K562 (cell line): ENCODE measurements at regions not wholly inside any gene's neighbourhood (a gene's known extent, or its start where the extent isn't known, plus 50 kb on each side); places are given as distances from the start of the nearest gene placed in this dataset.
A peak's percentile ranks its signal among the peaks of the same experiment; 100 is the strongest.

ENCODE experiments used
- ATAC-seq: fragments of 200-7000 bp; cut with Tn5 transposase; 3 replicates; pipeline ENCODE4 v1.9.1; 2020; ENCODE audit warnings: moderate library complexity
- BruUV-seq: library from RNA; stranded (reverse); fragments of 400-500 nt; replicated peaks from 2 replicates; lab custom pipeline; 2021; lab: Mats Ljungman, UMichigan
- CTCF ChIA-PET: fragments of 300-600 bp; formaldehyde crosslinking; extraction: SDS; loops from one replicate; lab custom pipeline; 2021; ENCODE audit warnings: low intra/inter-chr PET ratio; lab: Yijun Ruan, JAX
- POLR2A ChIA-PET: fragments of 300-600, 350-650 bp; sonication (Branson Sonifier 250); formaldehyde crosslinking; extraction: SDS; loops from one replicate; lab custom pipeline; 2021; ENCODE audit warnings: antibody characterized with exemption, inconsistent platforms; lab: Yijun Ruan, JAX
- DNase-seq, 4 experiments: peaks; one replicate each; pipeline versions ENCODE4 v3.0.0 to v3.0.0-alpha.2; 2011 to 2018; ENCODE audit warnings: low spot score in 3 of 4, mixed read lengths in 3 of 4; ENCODE audit errors: extremely low read depth in 1 of 4
- FAIRE-seq: peaks from 2 replicates; lab custom pipeline; 2011; peaks lifted over from hg19 to GRCh38; lab: Jason Lieb, UNC
- H2AFZ ChIP-seq: 2 replicates; pipeline ENCODE4 v1.6.0; 2011; ENCODE audit warnings: low read depth, low read length, control low read depth, inconsistent platforms
- H3K27ac ChIP-seq: fragments of 200-600 bp; 3 replicates; pipeline ENCODE4 v1.8.0; 2011; ENCODE audit warnings: low read depth, mild to moderate bottlenecking, control low read depth, inconsistent platforms, low read length, moderate library complexity, mixed read lengths; ENCODE audit errors: extremely low read depth
- H3K27me3 ChIP-seq, 2 experiments: fragments of 300-600 bp in 1 of 2; 2 replicates in 1 of 2; 3 replicates in 1 of 2; pipeline versions ENCODE4 v1.6.0 to v1.8.0; 2011; ENCODE audit warnings: inconsistent platforms in 2 of 2, low read length in 2 of 2, mild to moderate bottlenecking in 1 of 2, mixed read lengths in 1 of 2, moderate library complexity in 1 of 2; ENCODE audit not compliant: control insufficient read depth in 2 of 2, insufficient read depth in 2 of 2
- H3K36me3 ChIP-seq: fragments of 300-600 bp; 3 replicates; pipeline ENCODE4 v1.8.0; 2011; ENCODE audit warnings: mild to moderate bottlenecking, low read length, inconsistent platforms; ENCODE audit not compliant: control insufficient read depth, insufficient read depth
- H3K4me1 ChIP-seq, 2 experiments: fragments of 200-600 bp in 1 of 2; replicated peaks in 1 of 2; 2 replicates in 1 of 2; 3 replicates in 1 of 2; pipeline versions ENCODE4 v1.5.1 to v1.8.0; 2011; ENCODE audit warnings: inconsistent platforms in 2 of 2, low read length in 2 of 2, mild to moderate bottlenecking in 1 of 2, mixed read lengths in 1 of 2, moderate library complexity in 1 of 2; ENCODE audit not compliant: control insufficient read depth in 2 of 2, insufficient read depth in 2 of 2
- H3K4me2 ChIP-seq: 2 replicates; pipeline ENCODE4 v1.6.1; 2011; ENCODE audit warnings: low read length, control low read depth, inconsistent platforms, mixed read lengths; ENCODE audit not compliant: insufficient read depth
- H3K4me3 ChIP-seq: fragments of 200-600 bp; sonication (generic), shearing (Covaris generic); 2 replicates; pipeline ENCODE4 v1.5.1; 2016; ENCODE audit warnings: control low read depth, inconsistent platforms
- H3K79me2 ChIP-seq: fragments of 200-600 bp; 3 replicates; pipeline ENCODE4 v1.8.0; 2011; ENCODE audit warnings: low read length, inconsistent platforms; ENCODE audit not compliant: control insufficient read depth, insufficient read depth
- H3K9ac ChIP-seq, 2 experiments: 2 replicates each; pipeline versions ENCODE4 v1.6.0 to v1.6.1; 2011; ENCODE audit warnings: low read depth in 2 of 2, low read length in 2 of 2, control low read depth in 1 of 2, inconsistent platforms in 1 of 2, mild to moderate bottlenecking in 1 of 2, mixed read lengths in 1 of 2; ENCODE audit not compliant: insufficient read depth in 1 of 2
- H3K9me1 ChIP-seq: one replicate; pipeline ENCODE4 v1.6.0; 2011; ENCODE audit warnings: inconsistent platforms, mild to moderate bottlenecking, low read length, moderate library complexity; ENCODE audit not compliant: control insufficient read depth, insufficient read depth
- H3K9me3 ChIP-seq: replicated peaks from 2 replicates; pipeline ENCODE4 v1.5.1; 2011; ENCODE audit warnings: low read depth, low read length, inconsistent platforms; ENCODE audit not compliant: control insufficient read depth, insufficient read depth
- H4K20me1 ChIP-seq: replicated peaks from 2 replicates; pipeline ENCODE4 v1.6.1; 2011; ENCODE audit warnings: low read length, inconsistent platforms, mixed read lengths; ENCODE audit not compliant: control insufficient read depth, insufficient read depth
- HDAC3 ChIP-seq: fragments of 450-650 bp; IDR thresholded peaks from 2 replicates; pipeline ENCODE4 v1.6.1; 2018; ENCODE audit warnings: borderline replicate concordance, mild to moderate bottlenecking, moderate library complexity; ENCODE audit not compliant: partially characterized antibody
- MTF1 ChIP-seq: fragments of 250-450 bp; sonication (Bioruptor Pico); IDR thresholded peaks from 2 replicates; pipeline ENCODE4 v1.9.0; 2021; ENCODE audit warnings: moderate library complexity, mild to moderate bottlenecking, inconsistent platforms, borderline replicate concordance
- PHTF2 ChIP-seq: fragments of 250-450 bp; sonication (Bioruptor Pico); IDR thresholded peaks from 2 replicates; pipeline ENCODE4 v1.5.0; 2021; ENCODE audit warnings: mild to moderate bottlenecking
- RBM34 ChIP-seq: fragments of 200-400 bp; formaldehyde crosslinking; IDR thresholded peaks from 2 replicates; pipeline ENCODE4 v1.6.1; 2018; ENCODE audit warnings: low read length, borderline replicate concordance; ENCODE audit not compliant: insufficient read depth
- SRF ChIP-seq, 2 experiments: fragments of 250-450, 450-650 bp in 1 of 2; sonication (Bioruptor Pico) in 1 of 2; sonication (generic) in 1 of 2; formaldehyde crosslinking; IDR thresholded peaks; 2 replicates each; pipeline versions ENCODE4 v1.5.0 to v1.5.1; 2020 to 2022; ENCODE audit warnings: mild to moderate bottlenecking in 1 of 2, missing genetic modification reagents in 1 of 2
- TCFL5 ChIP-seq: fragments of 250-450 bp; sonication (Bioruptor Pico); conservative IDR thresholded peaks from 2 replicates; pipeline ENCODE4 v1.6.1; 2021; ENCODE audit warnings: mild to moderate bottlenecking, moderate library complexity, matching md5 sums
- WHSC1 ChIP-seq: IDR thresholded peaks from one replicate; pipeline ENCODE4 v1.6.1; 2012; ENCODE audit warnings: low read length, control low read depth, inconsistent platforms
- ZNF76 ChIP-seq: fragments of 250-450 bp; sonication (Bioruptor Pico); IDR thresholded peaks from 2 replicates; pipeline ENCODE4 v1.4.0; 2020; ENCODE audit warnings: mild to moderate bottlenecking, moderate library complexity, borderline replicate concordance
- WGBS: fragments of 100-300 bp; shearing (Covaris generic); methylation state at CpG from one replicate; pipeline ENCODE4 v1.1.6; 2016; ENCODE audit warnings: low coverage, mixed read lengths; ENCODE audit not compliant: insufficient coverage; ENCODE audit errors: missing lambda C conversion rate; 5-methylcytosine and 5-hydroxymethylcytosine counted together
- in situ Hi-C: fragments of 300-500 bp; cut with MboI; formaldehyde crosslinking; loops from 4 replicates; pipeline ENCODE4 v1.15.0; 2018; ENCODE audit warnings: inconsistent platforms, mixed read lengths
- intact Hi-C: fragments of 100-400 bp; cut with micrococcal nuclease; formaldehyde crosslinking; loops from 2 replicates; pipeline ENCODE4 v1.14.2; 2022
- TF ChIP-seq, protein P1 (sequence below): fragments of 250-450 bp; sonication (Bioruptor Pico); IDR thresholded peaks from 2 replicates; pipeline ENCODE4 v1.9.0; 2021; ENCODE audit warnings: mild to moderate bottlenecking, inconsistent platforms
- TF ChIP-seq, protein P2 (sequence below): fragments of 250-450 bp; sonication (Bioruptor Pico); IDR thresholded peaks from 2 replicates; pipeline ENCODE4 v1.4.0; 2020; ENCODE audit warnings: mild to moderate bottlenecking, moderate library complexity

- Histone ChIP-seq H4K20me1 (no peaks in the 10 kb centered on the region), H3K79me2 (peaks cover 3% of the 10 kb centered on the region; the same call in 1 of the 3 replicates), H3K9ac (no peak overlapping the region), H3K9me1 (no peaks in the 10 kb centered on the region), H3K36me3 (no peaks in the 10 kb centered on the region), H3K4me1 (no peaks in the 10 kb centered on the region; a peak in 1 of 5 replicates), H2AFZ (no peak overlapping the region), H3K9me3 (no peaks in the 10 kb centered on the region), H3K4me3 (no peak overlapping the region), H3K4me2 (no peak overlapping the region), H3K27me3 (no peaks in the 10 kb centered on the region)
- in situ Hi-C loops: no loop called here
- DNase-seq: peak in 1 of 4 experiments; percentile 20
- ChIA-PET POLR2A (no interaction called here), CTCF (no interaction called here)
- intact Hi-C loops: no loop called here
- 0% methylated on average over 1 of the region's 1 CpG for WGBS
- ATAC-seq: no peak; the same call in 2 of the 3 replicates
- no peak for TF ChIP-seq WHSC1
- no peak for TF ChIP-seq MTF1
- no peak for TF ChIP-seq PHTF2
- TF ChIP-seq, all 486 proteins: peak for 0
- no peak for FAIRE-seq
- BruUV-seq: no TSS peak
- H3K27ac ChIP-seq: no peak overlapping the region
These were observed 457.6 kb downstream of the SEMA3D start for GRCh38 chr7:84729284-84729683.

- Histone ChIP-seq H3K27ac (no peak overlapping the region), H3K4me3 (no peak overlapping the region), H3K9me1 (no peaks in the 10 kb centered on the region), H3K9ac (no peak overlapping the region), H3K79me2 (no peaks in the 10 kb centered on the region), H2AFZ (no peak overlapping the region), H3K4me1 (no peaks in the 10 kb centered on the region), H3K36me3 (no peaks in the 10 kb centered on the region), H3K9me3 (no peaks in the 10 kb centered on the region), H4K20me1 (no peaks in the 10 kb centered on the region), H3K27me3 (no peaks in the 10 kb centered on the region), H3K4me2 (no peak overlapping the region)
- ChIA-PET POLR2A (no interaction called here), CTCF (no interaction called here)
- in situ Hi-C loops (no loop called here), intact Hi-C loops (no loop called here)
- no TSS peak for BruUV-seq
- 44% methylated on average over 3 of the region's 3 CpGs for WGBS
- DNase-seq (no peak), FAIRE-seq (no peak), ATAC-seq (no peak)
- TF ChIP-seq, protein P1, sequence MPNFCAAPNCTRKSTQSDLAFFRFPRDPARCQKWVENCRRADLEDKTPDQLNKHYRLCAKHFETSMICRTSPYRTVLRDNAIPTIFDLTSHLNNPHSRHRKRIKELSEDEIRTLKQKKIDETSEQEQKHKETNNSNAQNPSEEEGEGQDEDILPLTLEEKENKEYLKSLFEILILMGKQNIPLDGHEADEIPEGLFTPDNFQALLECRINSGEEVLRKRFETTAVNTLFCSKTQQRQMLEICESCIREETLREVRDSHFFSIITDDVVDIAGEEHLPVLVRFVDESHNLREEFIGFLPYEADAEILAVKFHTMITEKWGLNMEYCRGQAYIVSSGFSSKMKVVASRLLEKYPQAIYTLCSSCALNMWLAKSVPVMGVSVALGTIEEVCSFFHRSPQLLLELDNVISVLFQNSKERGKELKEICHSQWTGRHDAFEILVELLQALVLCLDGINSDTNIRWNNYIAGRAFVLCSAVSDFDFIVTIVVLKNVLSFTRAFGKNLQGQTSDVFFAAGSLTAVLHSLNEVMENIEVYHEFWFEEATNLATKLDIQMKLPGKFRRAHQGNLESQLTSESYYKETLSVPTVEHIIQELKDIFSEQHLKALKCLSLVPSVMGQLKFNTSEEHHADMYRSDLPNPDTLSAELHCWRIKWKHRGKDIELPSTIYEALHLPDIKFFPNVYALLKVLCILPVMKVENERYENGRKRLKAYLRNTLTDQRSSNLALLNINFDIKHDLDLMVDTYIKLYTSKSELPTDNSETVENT (CRISPR knock-in tag): no peak
- TF ChIP-seq TCFL5 (CRISPR knock-in tag) (no peak), RBM34 (no peak), HDAC3 (no peak), ZNF76 (CRISPR knock-in tag) (no peak), SRF (CRISPR knock-in tag; IDR thresholded peaks at IDR 0.05) (no peak)
- TF ChIP-seq, protein P2, sequence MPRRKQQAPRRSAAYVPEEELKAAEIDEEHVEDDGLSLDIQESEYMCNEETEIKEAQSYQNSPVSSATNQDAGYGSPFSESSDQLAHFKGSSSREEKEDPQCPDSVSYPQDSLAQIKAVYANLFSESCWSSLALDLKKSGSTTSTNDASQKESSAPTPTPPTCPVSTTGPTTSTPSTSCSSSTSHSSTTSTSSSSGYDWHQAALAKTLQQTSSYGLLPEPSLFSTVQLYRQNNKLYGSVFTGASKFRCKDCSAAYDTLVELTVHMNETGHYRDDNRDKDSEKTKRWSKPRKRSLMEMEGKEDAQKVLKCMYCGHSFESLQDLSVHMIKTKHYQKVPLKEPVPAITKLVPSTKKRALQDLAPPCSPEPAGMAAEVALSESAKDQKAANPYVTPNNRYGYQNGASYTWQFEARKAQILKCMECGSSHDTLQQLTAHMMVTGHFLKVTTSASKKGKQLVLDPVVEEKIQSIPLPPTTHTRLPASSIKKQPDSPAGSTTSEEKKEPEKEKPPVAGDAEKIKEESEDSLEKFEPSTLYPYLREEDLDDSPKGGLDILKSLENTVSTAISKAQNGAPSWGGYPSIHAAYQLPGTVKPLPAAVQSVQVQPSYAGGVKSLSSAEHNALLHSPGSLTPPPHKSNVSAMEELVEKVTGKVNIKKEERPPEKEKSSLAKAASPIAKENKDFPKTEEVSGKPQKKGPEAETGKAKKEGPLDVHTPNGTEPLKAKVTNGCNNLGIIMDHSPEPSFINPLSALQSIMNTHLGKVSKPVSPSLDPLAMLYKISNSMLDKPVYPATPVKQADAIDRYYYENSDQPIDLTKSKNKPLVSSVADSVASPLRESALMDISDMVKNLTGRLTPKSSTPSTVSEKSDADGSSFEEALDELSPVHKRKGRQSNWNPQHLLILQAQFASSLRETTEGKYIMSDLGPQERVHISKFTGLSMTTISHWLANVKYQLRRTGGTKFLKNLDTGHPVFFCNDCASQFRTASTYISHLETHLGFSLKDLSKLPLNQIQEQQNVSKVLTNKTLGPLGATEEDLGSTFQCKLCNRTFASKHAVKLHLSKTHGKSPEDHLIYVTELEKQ (CRISPR knock-in tag): no peak
These were observed 464.1 kb downstream of the SEMA3D start for GRCh38 chr7:84722734-84723133.
